H9 (cell line): ENCODE measurements at regions not wholly inside any gene's neighbourhood (a gene's known extent, or its start where the extent isn't known, plus 50 kb on each side); places are given as distances from the start of the nearest gene placed in this dataset.

Experiments
- DNase-seq: peaks from one replicate; pipeline ENCODE4 v3.0.0-alpha.2; 2017
- H2AFZ ChIP-seq: one replicate; pipeline ENCODE4 v1.6.1; 2013; ENCODE audit warnings: mild to moderate bottlenecking, low read length, control low read depth, moderate library complexity
- H2AK5ac ChIP-seq: 2 replicates; pipeline ENCODE4 v1.6.1; 2013; ENCODE audit warnings: low read length, control low read depth, mixed read lengths; ENCODE audit not compliant: insufficient read length
- H2BK120ac ChIP-seq: one replicate; pipeline ENCODE4 v1.6.1; 2013; ENCODE audit warnings: low read depth, mild to moderate bottlenecking, low read length, control low read depth, inconsistent platforms; ENCODE audit not compliant: poor library complexity, severe bottlenecking
- H2BK12ac ChIP-seq: 2 replicates; pipeline ENCODE4 v1.6.1; 2013; ENCODE audit warnings: low read length, control low read depth, mixed read lengths, low read depth; ENCODE audit not compliant: insufficient read length
- H2BK15ac ChIP-seq: 2 replicates; pipeline ENCODE4 v1.6.1; 2013; ENCODE audit warnings: low read depth, low read length, control low read depth
- H2BK20ac ChIP-seq: one replicate; pipeline ENCODE4 v1.6.1; 2013; ENCODE audit warnings: low read depth, mild to moderate bottlenecking, low read length, control low read depth, inconsistent platforms; ENCODE audit not compliant: poor library complexity, severe bottlenecking
- H2BK5ac ChIP-seq: 2 replicates; pipeline ENCODE4 v1.6.1; 2013; ENCODE audit warnings: low read length, control low read depth, mixed read lengths; ENCODE audit not compliant: insufficient read length
- H3K14ac ChIP-seq: 2 replicates; pipeline ENCODE4 v1.6.1; 2013; ENCODE audit warnings: low read length, control low read depth; ENCODE audit not compliant: insufficient read depth
- H3K18ac ChIP-seq: 2 replicates; pipeline ENCODE4 v1.6.1; 2013; ENCODE audit warnings: low read depth, mild to moderate bottlenecking, mixed read lengths, low read length, control low read depth; ENCODE audit not compliant: insufficient read length
- H3K23ac ChIP-seq: 2 replicates; pipeline ENCODE4 v1.6.1; 2013; ENCODE audit warnings: low read length, control low read depth, mixed read lengths, low read depth; ENCODE audit not compliant: insufficient read length
- H3K23me2 ChIP-seq: 2 replicates; pipeline ENCODE4 v1.6.1; 2013; ENCODE audit warnings: low read depth, mild to moderate bottlenecking, mixed read lengths, low read length, control low read depth; ENCODE audit not compliant: insufficient read length, poor library complexity, severe bottlenecking
- H3K27ac ChIP-seq: 2 replicates; pipeline ENCODE4 v1.5.1; 2013; ENCODE audit warnings: low read length, control low read depth, mixed read lengths, low read depth; ENCODE audit not compliant: insufficient read length
- H3K27me3 ChIP-seq: 2 replicates; pipeline ENCODE4 v1.6.1; 2013; ENCODE audit warnings: low read length, control low read depth, inconsistent platforms; ENCODE audit not compliant: insufficient read depth
- H3K4ac ChIP-seq: 2 replicates; pipeline ENCODE4 v1.6.1; 2013; ENCODE audit warnings: low read depth, mild to moderate bottlenecking, control low read depth, inconsistent platforms, low read length, moderate library complexity
- H3K4me1 ChIP-seq: 2 replicates; pipeline ENCODE4 v1.6.1; 2013; ENCODE audit warnings: low read length, control low read depth, inconsistent platforms; ENCODE audit not compliant: insufficient read depth
- H3K4me2 ChIP-seq: 2 replicates; pipeline ENCODE4 v1.6.1; 2013; ENCODE audit warnings: low read length, control low read depth, mixed read lengths; ENCODE audit not compliant: insufficient read length, insufficient read depth
- H3K56ac ChIP-seq: 2 replicates; pipeline ENCODE4 v1.6.1; 2013; ENCODE audit warnings: low read depth, mild to moderate bottlenecking, mixed read lengths, low read length, control low read depth; ENCODE audit not compliant: insufficient read length
- H3K79me1 ChIP-seq: 2 replicates; pipeline ENCODE4 v1.6.1; 2013; ENCODE audit warnings: low read depth, mild to moderate bottlenecking, moderate library complexity, low read length, control low read depth, inconsistent platforms; ENCODE audit not compliant: insufficient read depth, poor library complexity, severe bottlenecking
- H3K79me2 ChIP-seq: 2 replicates; pipeline ENCODE4 v1.6.1; 2013; ENCODE audit warnings: low read length, control low read depth, inconsistent platforms; ENCODE audit not compliant: insufficient read depth
- H3K9ac ChIP-seq: 2 replicates; pipeline ENCODE4 v1.6.1; 2013; ENCODE audit warnings: low read length, control low read depth, mixed read lengths; ENCODE audit not compliant: insufficient read length; ENCODE audit errors: extremely low read depth
- H3K9me3 ChIP-seq: one replicate; pipeline ENCODE4 v1.6.1; 2013; ENCODE audit warnings: low read depth, low read length, inconsistent platforms; ENCODE audit not compliant: control insufficient read depth
- H3T11ph ChIP-seq: one replicate; pipeline ENCODE4 v1.6.1; 2013; ENCODE audit warnings: mild to moderate bottlenecking, low read length, control low read depth, inconsistent platforms
- H4K20me1 ChIP-seq: one replicate; pipeline ENCODE4 v1.6.1; 2013; ENCODE audit not compliant: control insufficient read depth, insufficient read length, insufficient read depth
- H4K5ac ChIP-seq: 2 replicates; pipeline ENCODE4 v1.6.1; 2013; ENCODE audit warnings: low read depth, mild to moderate bottlenecking, mixed read lengths, low read length, control low read depth; ENCODE audit not compliant: insufficient read length
- H4K8ac ChIP-seq: replicated peaks from 2 replicates; pipeline ENCODE4 v1.6.1; 2013; ENCODE audit warnings: low read length, control low read depth, mixed read lengths, low read depth; ENCODE audit not compliant: insufficient read length
- H4K91ac ChIP-seq: 2 replicates; pipeline ENCODE4 v1.6.1; 2013; ENCODE audit warnings: low read depth, mild to moderate bottlenecking, moderate library complexity, mixed read lengths, low read length, control low read depth; ENCODE audit not compliant: insufficient read length
- H3K27ac Mint-ChIP-seq, 3 experiments: 2 replicates in 2 of 3; 3 replicates in 1 of 3; pipeline ENCODE4 v1.8.0; 2020 to 2021; ENCODE audit warnings: mixed read lengths in 3 of 3, mild to moderate bottlenecking in 1 of 3, moderate library complexity in 1 of 3
- H3K27me3 Mint-ChIP-seq: 2 replicates; pipeline ENCODE4 v1.8.0; 2021; ENCODE audit warnings: low read depth, mild to moderate bottlenecking, moderate library complexity, mixed read lengths
- H3K36me3 Mint-ChIP-seq, 3 experiments: 2 replicates in 2 of 3; 3 replicates in 1 of 3; pipeline ENCODE4 v1.8.0; 2020 to 2021; ENCODE audit warnings: low read depth in 3 of 3, mixed read lengths in 3 of 3; ENCODE audit not compliant: insufficient read depth in 1 of 3
- H3K4me1 Mint-ChIP-seq, 2 experiments: 2 replicates each; pipeline ENCODE4 v1.8.0; 2020; ENCODE audit warnings: mixed read lengths in 2 of 2
- H3K4me3 Mint-ChIP-seq, 2 experiments: 2 replicates in 1 of 2; 3 replicates in 1 of 2; pipeline ENCODE4 v1.8.0; 2020 to 2021; ENCODE audit warnings: mild to moderate bottlenecking in 2 of 2, mixed read lengths in 2 of 2, moderate library complexity in 1 of 2
- H3K9me3 Mint-ChIP-seq, 2 experiments: 2 replicates in 1 of 2; 3 replicates in 1 of 2; pipeline ENCODE4 v1.8.0; 2020; ENCODE audit warnings: mild to moderate bottlenecking in 2 of 2, mixed read lengths in 2 of 2, moderate library complexity in 1 of 2
- WGBS: extraction: QIAGEN DNeasy Blood & Tissue Kit; methylation state at CpG from one replicate; pipeline ENCODE4 v1.1.7; 2013; ENCODE audit warnings: missing lambda C conversion rate, low lambda C conversion rate, mixed read lengths; ENCODE audit not compliant: insufficient read length; ENCODE audit errors: extremely low coverage; 5-methylcytosine and 5-hydroxymethylcytosine counted together
- TF ChIP-seq, protein P1 (sequence below): fragments of 200-600 bp; sonication (generic); conservative IDR thresholded peaks from 3 replicates; pipeline ENCODE4 v1.8.0; 2021; ENCODE audit warnings: antibody characterized with exemption, mild to moderate bottlenecking

DNA sequence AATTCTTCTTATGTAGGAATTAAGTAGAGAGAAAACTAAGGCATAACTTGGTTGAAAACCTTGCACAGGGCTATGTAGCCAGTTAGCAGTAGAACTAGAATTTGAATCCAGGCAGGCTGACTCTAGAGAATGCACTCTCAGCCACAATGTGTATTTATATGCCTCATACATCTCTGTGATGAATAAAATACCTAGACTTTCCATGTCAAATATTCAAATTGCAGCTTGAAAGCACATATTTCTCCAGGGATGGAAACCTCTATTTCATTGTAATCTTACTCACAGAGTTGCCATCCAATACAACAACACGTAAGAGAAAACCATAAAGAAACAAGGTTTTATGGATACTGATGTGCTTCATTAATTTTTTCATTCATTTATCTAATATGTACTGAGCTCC is 256.0 kb upstream of the FLRT2 start:
- no peak overlapping the region for H2BK12ac ChIP-seq
- no peak overlapping the region for H2BK5ac ChIP-seq
- Mint-ChIP-seq H3K27ac (no peak overlapping the region), H3K4me1 (peaks cover 4 to 8% of the 10 kb centered on the region in 2 experiments; a peak in 3 of 4 replicates), H3K9me3 (no peaks in the 10 kb centered on the region), H3K36me3 (no peaks in the 10 kb centered on the region), H3K27me3 (no peaks in the 10 kb centered on the region), H3K4me3 (no peak overlapping the region)
- no peaks in the 10 kb centered on the region for H3K27me3 ChIP-seq
- no peaks in the 10 kb centered on the region for H3K4me1 ChIP-seq
- H3K23me2 ChIP-seq = no peaks in the 10 kb centered on the region
- no peak overlapping the region for H2AK5ac ChIP-seq
- no peak for DNase-seq
- TF ChIP-seq, protein P1, sequence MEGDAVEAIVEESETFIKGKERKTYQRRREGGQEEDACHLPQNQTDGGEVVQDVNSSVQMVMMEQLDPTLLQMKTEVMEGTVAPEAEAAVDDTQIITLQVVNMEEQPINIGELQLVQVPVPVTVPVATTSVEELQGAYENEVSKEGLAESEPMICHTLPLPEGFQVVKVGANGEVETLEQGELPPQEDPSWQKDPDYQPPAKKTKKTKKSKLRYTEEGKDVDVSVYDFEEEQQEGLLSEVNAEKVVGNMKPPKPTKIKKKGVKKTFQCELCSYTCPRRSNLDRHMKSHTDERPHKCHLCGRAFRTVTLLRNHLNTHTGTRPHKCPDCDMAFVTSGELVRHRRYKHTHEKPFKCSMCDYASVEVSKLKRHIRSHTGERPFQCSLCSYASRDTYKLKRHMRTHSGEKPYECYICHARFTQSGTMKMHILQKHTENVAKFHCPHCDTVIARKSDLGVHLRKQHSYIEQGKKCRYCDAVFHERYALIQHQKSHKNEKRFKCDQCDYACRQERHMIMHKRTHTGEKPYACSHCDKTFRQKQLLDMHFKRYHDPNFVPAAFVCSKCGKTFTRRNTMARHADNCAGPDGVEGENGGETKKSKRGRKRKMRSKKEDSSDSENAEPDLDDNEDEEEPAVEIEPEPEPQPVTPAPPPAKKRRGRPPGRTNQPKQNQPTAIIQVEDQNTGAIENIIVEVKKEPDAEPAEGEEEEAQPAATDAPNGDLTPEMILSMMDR = no peak
- no peak overlapping the region for H3K4me2 ChIP-seq
- no peaks in the 10 kb centered on the region for H4K20me1 ChIP-seq
- no peak overlapping the region for H3K9ac ChIP-seq
- WGBS = no CpG with 5 or more reads among the region's 1 CpG
- H3K18ac ChIP-seq = no peak overlapping the region
- H3K4ac ChIP-seq = no peak overlapping the region
- no peak overlapping the region for H3K14ac ChIP-seq
- no peak overlapping the region for H2BK15ac ChIP-seq
- no peaks in the 10 kb centered on the region for H3K79me1 ChIP-seq
- H2BK120ac ChIP-seq = no peak overlapping the region
- H3K79me2 ChIP-seq = no peaks in the 10 kb centered on the region
- no peak overlapping the region for H3K27ac ChIP-seq
- no peaks in the 10 kb centered on the region for H3K9me3 ChIP-seq
- no peak overlapping the region for H3K23ac ChIP-seq
- H2AFZ ChIP-seq = no peak overlapping the region
- no peak overlapping the region for H3T11ph ChIP-seq
- H4K5ac ChIP-seq = no peak overlapping the region
- H4K8ac ChIP-seq = no peak overlapping the region
- no peak overlapping the region for H3K56ac ChIP-seq
- H4K91ac ChIP-seq = no peak overlapping the region
- no peak overlapping the region for H2BK20ac ChIP-seq
